CD4-positive, alpha-beta T cell (primary cell): ENCODE measurements at regions not wholly inside any gene's neighbourhood (a gene's known extent, or its start where the extent isn't known, plus 50 kb on each side); places are given as distances from the start of the nearest gene placed in this dataset.

ENCODE experiments used
- ATAC-seq: fragments of 200-7000 bp; cut with Tn5 transposase; one replicate; pipeline ENCODE4 v1.10.0; 2022; ENCODE audit warnings: mild to moderate bottlenecking; ENCODE audit not compliant: poor library complexity
- CTCF ChIA-PET: fragments of 350-600 bp; sonication (Branson Sonifier 250); formaldehyde crosslinking; loops from one replicate; lab custom pipeline; 2021; ENCODE audit warnings: antibody characterized with exemption, inconsistent platforms; lab: Charles Lee
- POLR2A ChIA-PET: fragments of 350-600 bp; sonication (Branson Sonifier 250); formaldehyde crosslinking; loops from one replicate; lab custom pipeline; 2021; ENCODE audit warnings: antibody characterized with exemption, inconsistent platforms; lab: Charles Lee
- DNase-seq, 14 experiments: peaks; one replicate each; pipeline ENCODE4 v3.0.0-alpha.2; 2013 to 2020; ENCODE audit warnings: mixed read lengths in 2 of 14
- H3K27ac ChIP-seq, 2 donors: one replicate each; pipeline versions ENCODE4 v1.5.1 to v1.7.0; 2013; ENCODE audit warnings: low read length in 2 of 2, low read depth in 1 of 2, mild to moderate bottlenecking in 1 of 2
- H3K27me3 ChIP-seq, 2 experiments: 1 replicate in 1 of 2; 2 replicates in 1 of 2; pipeline versions ENCODE4 v1.6.1 to v1.7.0; 2013; ENCODE audit warnings: low read length in 2 of 2, control low read depth in 1 of 2, mild to moderate bottlenecking in 1 of 2, moderate library complexity in 1 of 2; ENCODE audit not compliant: insufficient read depth in 2 of 2, control insufficient read depth in 1 of 2
- H3K36me3 ChIP-seq: one replicate; pipeline ENCODE4 v1.6.1; 2013; ENCODE audit warnings: low read length, control low read depth; ENCODE audit not compliant: insufficient read depth
- H3K4me1 ChIP-seq: one replicate; pipeline ENCODE4 v1.6.1; 2013; ENCODE audit warnings: low read length, control low read depth; ENCODE audit not compliant: insufficient read depth
- H3K4me3 ChIP-seq: one replicate; pipeline ENCODE4 v1.5.1; 2013; ENCODE audit warnings: mild to moderate bottlenecking, low read length, moderate library complexity
- H3K9me3 ChIP-seq, 2 experiments: 1 replicate in 1 of 2; 2 replicates in 1 of 2; pipeline versions ENCODE4 v1.6.1 to v1.7.0; 2013; ENCODE audit warnings: low read length in 2 of 2, mild to moderate bottlenecking in 2 of 2, control low read depth in 1 of 2, moderate library complexity in 1 of 2; ENCODE audit not compliant: control insufficient read depth in 1 of 2, insufficient read depth in 1 of 2
- H3K27ac Mint-ChIP-seq: one replicate; pipeline ENCODE4 v1.8.0; 2020; ENCODE audit warnings: mixed read lengths
- H3K27me3 Mint-ChIP-seq: one replicate; pipeline ENCODE4 v1.8.0; 2021; ENCODE audit warnings: mixed read lengths
- H3K36me3 Mint-ChIP-seq: one replicate; pipeline ENCODE4 v1.8.0; 2021; ENCODE audit warnings: low read depth, mixed read lengths
- H3K4me1 Mint-ChIP-seq: one replicate; pipeline ENCODE4 v1.8.0; 2021; ENCODE audit warnings: low read depth, mixed read lengths
- H3K4me3 Mint-ChIP-seq: one replicate; pipeline ENCODE4 v1.8.0; 2020; ENCODE audit warnings: mild to moderate bottlenecking, mixed read lengths
- H3K9me3 Mint-ChIP-seq: one replicate; pipeline ENCODE4 v1.8.0; 2020; ENCODE audit warnings: mixed read lengths
- CTCF ChIP-seq: fragments of 200-600 bp; IDR thresholded peaks from one replicate; pipeline ENCODE4 v1.8.0; 2022; ENCODE audit warnings: antibody characterized with exemption, mild to moderate bottlenecking
- intact Hi-C, 2 experiments: fragments of 100-400 bp; cut with DNase I in 1 of 2; cut with micrococcal nuclease in 1 of 2; formaldehyde crosslinking; loops; one replicate each; pipeline versions ENCODE4 v1.15.1 to v1.9.0; 2023 to 2025; cut with DNase I, micrococcal nuclease

GRCh38 chr10:80878330-80878729, 340.6 kb downstream of the SH2D4B start:
- H3K9me3 ChIP-seq, result peaks cover 0 to 6% of the 10 kb centered on the region in 2 experiments
- CTCF ChIA-PET, result no interaction called here
- Mint-ChIP-seq H3K4me1 (no peaks in the 10 kb centered on the region), H3K27ac (no peak overlapping the region), H3K27me3 (peaks cover 7% of the 10 kb centered on the region), H3K9me3 (no peaks in the 10 kb centered on the region), H3K36me3 (no peaks in the 10 kb centered on the region), H3K4me3 (no peak overlapping the region)
- TF ChIP-seq CTCF, result no peak
- no peak overlapping the region for H3K27ac ChIP-seq
- H3K36me3 ChIP-seq, result no peaks in the 10 kb centered on the region
- ATAC-seq, result no peak
- POLR2A ChIA-PET, result no interaction called here
- H3K4me1 ChIP-seq, result no peaks in the 10 kb centered on the region
- H3K27me3 ChIP-seq, result no peaks in the 10 kb centered on the region
- intact Hi-C loops, result no loop called here
- H3K4me3 ChIP-seq, result no peak overlapping the region
- DNase-seq, result no peak

GRCh38 chr10:80890146-80890545, 352.4 kb downstream of the SH2D4B start:
- intact Hi-C loops, result no loop called here
- H3K9me3 ChIP-seq, result peaks cover 0 to 8% of the 10 kb centered on the region in 2 experiments
- no peaks in the 10 kb centered on the region for H3K27me3 ChIP-seq
- Mint-ChIP-seq H3K9me3 (no peaks in the 10 kb centered on the region), H3K4me1 (no peaks in the 10 kb centered on the region), H3K27ac (no peak overlapping the region), H3K4me3 (no peak overlapping the region), H3K27me3 (no peaks in the 10 kb centered on the region), H3K36me3 (no peaks in the 10 kb centered on the region)
- no peaks in the 10 kb centered on the region for H3K36me3 ChIP-seq
- ChIA-PET POLR2A (no interaction called here), CTCF (no interaction called here)
- ATAC-seq, result no peak
- H3K27ac ChIP-seq, result no peak overlapping the region
- no peak overlapping the region for H3K4me3 ChIP-seq
- TF ChIP-seq CTCF, result no peak
- DNase-seq, result no peak
- no peaks in the 10 kb centered on the region for H3K4me1 ChIP-seq

GRCh38 chr10:80893256-80893655, 355.6 kb downstream of the SH2D4B start:
- H3K36me3 Mint-ChIP-seq, result no peaks in the 10 kb centered on the region
- ATAC-seq (no peak), DNase-seq (no peak)
- ChIA-PET POLR2A (no interaction called here), CTCF (no interaction called here)
- no peaks in the 10 kb centered on the region for H3K36me3 ChIP-seq
- TF ChIP-seq CTCF, result no peak
- no peak overlapping the region for H3K4me3 Mint-ChIP-seq
- H3K27me3 Mint-ChIP-seq, result no peaks in the 10 kb centered on the region
- H3K9me3 ChIP-seq, result peaks cover 0 to 8% of the 10 kb centered on the region in 2 experiments
- no peak overlapping the region for H3K27ac Mint-ChIP-seq
- H3K4me3 ChIP-seq, result no peak overlapping the region
- intact Hi-C loops, result no loop called here
- no peaks in the 10 kb centered on the region for H3K27me3 ChIP-seq
- H3K4me1 ChIP-seq, result no peaks in the 10 kb centered on the region
- no peaks in the 10 kb centered on the region for H3K9me3 Mint-ChIP-seq
- H3K4me1 Mint-ChIP-seq, result no peaks in the 10 kb centered on the region
- no peak overlapping the region for H3K27ac ChIP-seq
